Left forelimb (tissue), 1 donor: ENCODE measurements at regions not wholly inside any gene's neighbourhood (a gene's known extent, or its start where the extent isn't known, plus 50 kb on each side); places are given as distances from the start of the nearest gene placed in this dataset.

Experiments
- DNase-seq: peaks from one replicate; pipeline ENCODE4 v3.0.0-alpha.2; 2018; ENCODE audit warnings: low spot score

GRCh38 chrX:39174241-39174771 lies 373.0 kb downstream of the MID1IP1 start:
- no peak for DNase-seq

GRCh38 chrX:39174772-39175417 lies 373.6 kb downstream of the MID1IP1 start:
- no peak for DNase-seq

- no peak for DNase-seq
Observed at GRCh38 chrX:39175418-39176057, 374.3 kb downstream of the MID1IP1 start.

GRCh38 chrX:39176105-39176504 lies 374.8 kb downstream of the MID1IP1 start:
- no peak for DNase-seq

GRCh38 chrX:39189431-39189830 lies 388.2 kb downstream of the MID1IP1 start:
- no peak for DNase-seq

GRCh38 chrX:39194673-39195072 lies 393.4 kb downstream of the MID1IP1 start:
- no peak for DNase-seq

- no peak for DNase-seq
Observed at GRCh38 chrX:39195156-39195555, 393.9 kb downstream of the MID1IP1 start.

- no peak for DNase-seq
Observed at GRCh38 chrX:39196192-39197102, 395.2 kb downstream of the MID1IP1 start.

GRCh38 chrX:39199429-39199828 lies 398.2 kb downstream of the MID1IP1 start:
- DNase-seq: no peak

- no peak for DNase-seq
Observed at GRCh38 chrX:39201305-39201990, 400.2 kb downstream of the MID1IP1 start.

- no peak for DNase-seq
Observed at GRCh38 chrX:39202641-39203040, 401.4 kb downstream of the MID1IP1 start.

GRCh38 chrX:39203427-39203826 lies 402.2 kb downstream of the MID1IP1 start:
- DNase-seq: no peak

GRCh38 chrX:39204353-39204752 lies 403.1 kb downstream of the MID1IP1 start:
- DNase-seq: no peak

GRCh38 chrX:39204945-39205344 lies 403.7 kb downstream of the MID1IP1 start:
- no peak for DNase-seq

GRCh38 chrX:39205467-39205866 lies 404.2 kb downstream of the MID1IP1 start:
- no peak for DNase-seq

- DNase-seq: no peak
Observed at GRCh38 chrX:39206399-39207145, 405.3 kb downstream of the MID1IP1 start.

- DNase-seq: no peak
Observed at GRCh38 chrX:39211501-39211900, 410.2 kb downstream of the MID1IP1 start.

GRCh38 chrX:39212456-39212855 lies 411.2 kb downstream of the MID1IP1 start:
- DNase-seq: no peak

GRCh38 chrX:39214387-39215126 lies 413.3 kb downstream of the MID1IP1 start:
- DNase-seq: no peak

GRCh38 chrX:39220952-39221351 lies 419.7 kb downstream of the MID1IP1 start:
- DNase-seq: no peak
